Gastroesophageal sphincter (tissue), 3 donors: ENCODE measurements at regions not wholly inside any gene's neighbourhood (a gene's known extent, or its start where the extent isn't known, plus 50 kb on each side); places are given as distances from the start of the nearest gene placed in this dataset.

Experiments used
- CTCF ChIP-seq, 4 experiments: fragments of 200-600 bp in 2 of 4; fragments of 450-650 bp in 2 of 4; sonication (generic) in 1 of 4; IDR thresholded peaks; one replicate each; pipeline ENCODE4 v1.5.1; 2017 to 2019; ENCODE audit warnings: antibody characterized with exemption in 4 of 4, mild to moderate bottlenecking in 2 of 4, moderate library complexity in 2 of 4
- EP300 ChIP-seq: sonication (generic); formaldehyde crosslinking; IDR thresholded peaks from one replicate; pipeline ENCODE4 v1.6.1; 2017; ENCODE audit warnings: antibody characterized with exemption, mild to moderate bottlenecking
- POLR2A ChIP-seq, 2 donors: fragments of 450-650 bp; IDR thresholded peaks; one replicate each; pipeline ENCODE4 v1.6.1; 2017; ENCODE audit warnings: antibody characterized with exemption in 2 of 2, mild to moderate bottlenecking in 2 of 2, moderate library complexity in 1 of 2
- POLR2AphosphoS5 ChIP-seq: sonication (generic); formaldehyde crosslinking; IDR thresholded peaks from one replicate; pipeline ENCODE4 v1.6.1; 2017; ENCODE audit warnings: antibody characterized with exemption

GRCh38 chr20:60512443-60512842 is 554.2 kb downstream of the CDH26 start:
- no peak for TF ChIP-seq POLR2A (IDR thresholded peaks at IDR 0.05)
- no peak for TF ChIP-seq EP300
- no peak for TF ChIP-seq CTCF (IDR thresholded peaks at IDR 0.05)
- no peak for TF ChIP-seq POLR2AphosphoS5
